ENCODE measurements at regions not wholly inside any gene's neighbourhood (a gene's known extent, or its start where the extent isn't known, plus 50 kb on each side); places are given as distances from the start of the nearest gene placed in this dataset.

- WGBS (ENCODE audit: low lambda C conversion rate, missing lambda C conversion rate), result 81% methylated on average over 7 of the region's 7 CpGs
- DNase-seq (ENCODE audit: low spot score), result no peak
- H3K9me2 ChIP-seq (replicated peaks; ENCODE audit: insufficient read depth), result no peaks in the 10 kb centered on the region
- peaks cover 17% of the 10 kb centered on the region for H3K4me1 ChIP-seq (ENCODE audit: insufficient read depth)
- no peaks in the 10 kb centered on the region for H3K36me3 ChIP-seq (replicated peaks; ENCODE audit: insufficient read depth, low read depth)
- no peaks in the 10 kb centered on the region for H3K79me2 ChIP-seq
- no peak overlapping the region for H3K27ac ChIP-seq
- no peak overlapping the region for H3K4me3 ChIP-seq
- H2AFZ ChIP-seq, result no peak overlapping the region
- no peaks in the 10 kb centered on the region for H3K9me3 ChIP-seq (ENCODE audit: low read depth)
- no peak overlapping the region for H3K4me2 ChIP-seq
- H4K20me1 ChIP-seq (ENCODE audit: insufficient read depth, poor library complexity, severe bottlenecking), result no peaks in the 10 kb centered on the region
- no peaks in the 10 kb centered on the region for H3K27me3 ChIP-seq
- TF ChIP-seq EZH2 (IDR thresholded peaks at IDR 0.05; ENCODE audit: borderline replicate concordance), result no peak
Observed at GRCh38 chr6:30824698-30825097, 59.6 kb upstream of the DDR1 start.

- TF ChIP-seq EZH2 (IDR thresholded peaks at IDR 0.05; ENCODE audit: borderline replicate concordance) (no peak), CTCF (IDR thresholded peaks at IDR 0.05; ENCODE audit: poor library complexity) (no peak), EZH2phosphoT487 (IDR thresholded peaks at IDR 0.05; ENCODE audit: low read depth, severe bottlenecking, unreplicated experiment) (no peak)
- H3K9me2 ChIP-seq (replicated peaks; ENCODE audit: insufficient read depth), result no peaks in the 10 kb centered on the region
- WGBS (ENCODE audit: low lambda C conversion rate, missing lambda C conversion rate), result 90% methylated on average over 4 of the region's 4 CpGs
- H3K36me3 ChIP-seq (replicated peaks; ENCODE audit: insufficient read depth, low read depth), result no peaks in the 10 kb centered on the region
- H3K27me3 ChIP-seq, result no peaks in the 10 kb centered on the region
- no peak overlapping the region for H3K4me3 ChIP-seq
- H2AFZ ChIP-seq, result no peak overlapping the region
- H3K4me1 ChIP-seq (ENCODE audit: insufficient read depth), result peaks cover 22% of the 10 kb centered on the region
- no peaks in the 10 kb centered on the region for H3K9me3 ChIP-seq (ENCODE audit: low read depth)
- H3K79me2 ChIP-seq, result no peaks in the 10 kb centered on the region
- H4K20me1 ChIP-seq (ENCODE audit: insufficient read depth, poor library complexity, severe bottlenecking), result no peaks in the 10 kb centered on the region
- DNase-seq (ENCODE audit: low spot score), result no peak
- no peak overlapping the region for H3K27ac ChIP-seq
- H3K4me2 ChIP-seq, result no peak overlapping the region
Observed at GRCh38 chr6:30823534-30823865, 60.8 kb upstream of the DDR1 start.

- TF ChIP-seq EZH2phosphoT487 (IDR thresholded peaks at IDR 0.05; ENCODE audit: low read depth, severe bottlenecking, unreplicated experiment), result no peak
- no peak for TF ChIP-seq EZH2 (IDR thresholded peaks at IDR 0.05; ENCODE audit: borderline replicate concordance)
- TF ChIP-seq CTCF (IDR thresholded peaks at IDR 0.05; ENCODE audit: poor library complexity), result peak; percentile 48
- Histone ChIP-seq H3K79me2 (no peaks in the 10 kb centered on the region), H3K27ac (peak overlapping the region; percentile 40), H4K20me1 (ENCODE audit: insufficient read depth, poor library complexity, severe bottlenecking) (no peaks in the 10 kb centered on the region), H3K4me2 (peak overlapping the region; percentile 14), H2AFZ (peak overlapping the region; percentile 43), H3K9me3 (ENCODE audit: low read depth) (no peaks in the 10 kb centered on the region), H3K36me3 (replicated peaks; ENCODE audit: insufficient read depth, low read depth) (no peaks in the 10 kb centered on the region), H3K4me3 (no peak overlapping the region), H3K27me3 (no peaks in the 10 kb centered on the region), H3K9me2 (replicated peaks; ENCODE audit: insufficient read depth) (no peaks in the 10 kb centered on the region), H3K4me1 (ENCODE audit: insufficient read depth) (peaks cover 22% of the 10 kb centered on the region)
- WGBS (ENCODE audit: low lambda C conversion rate, missing lambda C conversion rate), result 60% methylated on average over 6 of the region's 6 CpGs
- DNase-seq (ENCODE audit: low spot score), result peak; percentile 41
Observed at GRCh38 chr6:30821862-30822784, 62.2 kb upstream of the DDR1 start.

GRCh38 chr6:30820193-30820592 lies 64.1 kb upstream of the DDR1 start:
- Histone ChIP-seq H3K4me2 (no peak overlapping the region), H3K27me3 (no peaks in the 10 kb centered on the region), H3K4me3 (no peak overlapping the region), H2AFZ (no peak overlapping the region), H3K9me2 (replicated peaks; ENCODE audit: insufficient read depth) (no peaks in the 10 kb centered on the region), H3K4me1 (ENCODE audit: insufficient read depth) (peaks cover 22% of the 10 kb centered on the region), H4K20me1 (ENCODE audit: insufficient read depth, poor library complexity, severe bottlenecking) (no peaks in the 10 kb centered on the region), H3K27ac (peak overlapping the region; percentile 78), H3K79me2 (no peaks in the 10 kb centered on the region), H3K9me3 (ENCODE audit: low read depth) (no peaks in the 10 kb centered on the region), H3K36me3 (replicated peaks; ENCODE audit: insufficient read depth, low read depth) (no peaks in the 10 kb centered on the region)
- TF ChIP-seq EZH2 (IDR thresholded peaks at IDR 0.05; ENCODE audit: borderline replicate concordance), result no peak
- no peak for TF ChIP-seq CTCF (IDR thresholded peaks at IDR 0.05; ENCODE audit: poor library complexity)
- no peak for TF ChIP-seq EZH2phosphoT487 (IDR thresholded peaks at IDR 0.05; ENCODE audit: low read depth, severe bottlenecking, unreplicated experiment)
- 100% methylated on average over 1 of the region's 1 CpG for WGBS (ENCODE audit: low lambda C conversion rate, missing lambda C conversion rate)
- DNase-seq (ENCODE audit: low spot score), result peak; percentile 75
